ENCODE measurements at regions not wholly inside any gene's neighbourhood (a gene's known extent, or its start where the extent isn't known, plus 50 kb on each side); places are given as distances from the start of the nearest gene placed in this dataset.

GRCh38 chr1:217946511-217946910 is 315.4 kb downstream of the SPATA17 start:
- TF ChIP-seq CTCF (IDR thresholded peaks at IDR 0.05) (no peak), POLR2A (IDR thresholded peaks at IDR 0.05; ENCODE audit: low read depth) (no peak), EP300 (IDR thresholded peaks at IDR 0.05) (no peak)

All from esophagus muscularis mucosa (tissue), 4 donors.